NCI-H748 (cell line): ENCODE measurements at regions not wholly inside any gene's neighbourhood (a gene's known extent, or its start where the extent isn't known, plus 50 kb on each side); places are given as distances from the start of the nearest gene placed in this dataset.
A peak's percentile ranks its signal among the peaks of the same experiment; 100 is the strongest.

Source experiments
- DNase-seq: peaks from one replicate; lab custom pipeline; 2025; ENCODE audit not compliant: unreplicated experiment; lab: John Stamatoyannopoulos, UW

DNA sequence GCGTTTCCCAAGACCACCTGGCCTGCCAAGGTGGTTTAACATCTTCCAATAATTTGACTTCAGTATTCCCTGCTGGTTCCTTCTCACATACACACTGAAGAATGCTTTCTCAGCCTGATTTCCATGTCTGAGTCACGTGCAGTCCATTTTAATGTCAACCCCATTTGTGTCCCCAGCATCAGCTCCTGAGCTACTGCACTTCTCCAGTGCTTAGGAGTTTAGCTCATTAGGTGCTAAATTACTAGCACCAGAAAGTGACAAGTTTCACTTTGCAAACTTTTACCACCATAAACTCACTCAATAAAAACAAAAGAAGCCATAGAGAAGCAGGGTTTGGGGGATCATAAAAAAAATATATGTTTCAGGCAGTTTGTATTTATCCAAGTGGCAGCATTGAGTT, 279.3 kb upstream of the SORCS1 start:
- DNase-seq = no peak

DNA sequence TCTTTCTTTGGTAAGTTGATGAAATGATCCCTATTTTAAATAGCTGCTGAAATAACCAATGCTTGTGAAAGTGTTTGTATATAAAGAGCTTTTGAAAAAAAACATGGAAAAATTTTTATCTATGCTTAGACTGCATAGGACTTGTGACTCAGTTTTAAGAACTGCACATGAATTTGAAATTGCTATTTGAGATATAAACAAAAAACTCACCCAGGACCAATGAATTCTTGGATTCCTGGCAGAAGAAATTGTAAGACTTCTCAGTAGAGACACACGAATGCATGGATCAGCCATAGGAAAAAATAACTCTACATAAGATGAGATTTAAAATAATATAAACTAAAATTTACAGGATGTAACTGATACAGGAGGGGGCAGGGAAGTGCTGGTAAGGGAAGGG, 278.8 kb upstream of the SORCS1 start:
- DNase-seq = no peak

DNA sequence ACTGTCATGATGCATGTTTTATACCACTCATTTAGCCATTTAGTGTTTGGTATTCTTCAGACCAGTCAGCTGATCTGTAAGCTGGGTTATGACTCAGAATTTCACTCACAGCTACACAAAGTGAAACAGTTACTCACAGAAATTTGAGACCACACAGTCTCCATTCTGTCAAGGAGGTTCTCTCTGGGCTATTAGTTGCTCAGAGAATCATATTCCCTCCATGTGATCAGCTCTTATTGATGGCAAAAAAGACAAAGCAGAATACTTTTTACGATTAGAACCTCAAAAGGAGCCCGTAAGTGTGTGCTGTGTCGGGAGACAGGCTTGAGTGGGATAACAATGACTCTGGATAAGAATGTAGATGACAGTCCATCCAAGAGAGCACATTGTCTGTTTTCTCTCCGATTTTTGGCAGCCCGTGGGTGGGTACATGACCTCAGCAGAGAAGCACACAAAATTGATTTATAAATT, 277.6 kb upstream of the SORCS1 start:
- DNase-seq = no peak

DNA sequence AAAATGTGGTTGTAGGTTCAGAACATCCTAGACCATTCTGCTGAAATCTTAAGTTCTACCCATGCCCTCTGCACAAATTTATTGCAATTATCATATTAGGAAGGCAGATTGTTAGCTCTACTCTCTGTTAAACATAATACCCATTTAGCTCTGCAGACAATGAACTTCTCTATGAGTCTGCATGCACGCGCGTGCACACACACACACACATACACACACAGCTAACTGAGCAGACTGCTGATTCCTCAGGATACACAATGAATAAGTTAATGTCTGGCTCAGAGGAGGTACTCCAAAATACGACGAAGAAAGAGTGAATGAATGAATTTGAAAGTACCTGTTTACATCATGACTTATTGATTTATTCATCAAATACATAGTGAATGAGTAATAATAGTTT, 276.2 kb upstream of the SORCS1 start:
- DNase-seq = no peak

- DNase-seq = no peak
Measured at GRCh38 chr10:107437921-107438320, 273.4 kb upstream of the SORCS1 start.

- no peak for DNase-seq
Measured at GRCh38 chr10:107436568-107436967, 272.1 kb upstream of the SORCS1 start.

- DNase-seq = no peak
Measured at GRCh38 chr10:107434854-107435253, 270.3 kb upstream of the SORCS1 start.

DNA sequence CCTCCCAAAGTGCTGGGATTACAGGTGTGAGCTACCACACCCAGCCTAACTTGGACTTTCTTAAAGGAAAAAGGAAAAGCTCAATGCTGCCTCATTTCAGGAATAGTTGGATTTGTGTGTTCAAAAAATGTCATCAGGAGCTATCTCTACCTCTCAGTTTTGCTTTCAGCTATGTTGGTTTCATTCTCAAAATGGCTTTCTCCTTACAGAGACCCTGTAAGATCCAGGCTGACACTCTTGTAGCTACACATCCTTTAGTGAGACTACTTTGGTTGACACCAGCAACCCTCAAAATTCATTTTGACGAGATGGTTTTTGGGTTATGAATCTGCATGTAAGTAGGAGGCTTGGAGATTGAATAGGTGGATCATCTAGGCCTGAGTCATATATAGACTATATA, 269.7 kb upstream of the SORCS1 start:
- no peak for DNase-seq

- no peak for DNase-seq
Measured at GRCh38 chr10:107433605-107434004, 269.1 kb upstream of the SORCS1 start.

- no peak for DNase-seq
Measured at GRCh38 chr10:107430446-107430845, 265.9 kb upstream of the SORCS1 start.

GRCh38 chr10:107427016-107427415, 262.5 kb upstream of the SORCS1 start:
- no peak for DNase-seq

- no peak for DNase-seq
Measured at GRCh38 chr10:107425931-107426553, 261.5 kb upstream of the SORCS1 start.

GRCh38 chr10:107424628-107425027, 260.1 kb upstream of the SORCS1 start:
- DNase-seq = no peak

- no peak for DNase-seq
Measured at GRCh38 chr10:107423903-107424302, 259.4 kb upstream of the SORCS1 start.

DNA sequence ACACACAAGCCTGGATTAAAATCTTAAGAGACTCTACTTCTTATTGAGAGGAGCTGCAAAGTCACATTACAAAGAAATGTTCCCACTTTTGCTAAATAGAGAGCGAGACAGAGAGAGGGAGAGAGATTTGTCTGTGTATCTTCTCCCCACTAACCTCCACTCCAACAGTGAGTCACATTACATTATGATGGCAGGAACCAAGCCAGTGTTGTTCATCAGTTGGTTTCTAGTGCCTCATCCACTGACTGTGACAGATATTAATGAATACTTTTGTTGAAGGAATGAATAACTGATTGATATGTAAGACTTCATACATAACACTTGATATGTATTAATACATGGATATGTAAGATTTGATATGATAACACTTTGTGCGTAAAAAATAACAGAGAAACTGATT, 258.2 kb upstream of the SORCS1 start:
- DNase-seq = no peak

GRCh38 chr10:107420196-107420595, 255.7 kb upstream of the SORCS1 start:
- DNase-seq = no peak

- DNase-seq = no peak
Measured at GRCh38 chr10:107418085-107418806, 253.7 kb upstream of the SORCS1 start.

GRCh38 chr10:107417446-107417845, 252.9 kb upstream of the SORCS1 start:
- DNase-seq = no peak

- DNase-seq = no peak
Measured at GRCh38 chr10:107415446-107415845, 250.9 kb upstream of the SORCS1 start.

- no peak for DNase-seq
Measured at GRCh38 chr10:107413971-107414370, 249.5 kb upstream of the SORCS1 start.

GRCh38 chr10:107409522-107409921, 245.0 kb upstream of the SORCS1 start:
- DNase-seq = peak; percentile 9

DNA sequence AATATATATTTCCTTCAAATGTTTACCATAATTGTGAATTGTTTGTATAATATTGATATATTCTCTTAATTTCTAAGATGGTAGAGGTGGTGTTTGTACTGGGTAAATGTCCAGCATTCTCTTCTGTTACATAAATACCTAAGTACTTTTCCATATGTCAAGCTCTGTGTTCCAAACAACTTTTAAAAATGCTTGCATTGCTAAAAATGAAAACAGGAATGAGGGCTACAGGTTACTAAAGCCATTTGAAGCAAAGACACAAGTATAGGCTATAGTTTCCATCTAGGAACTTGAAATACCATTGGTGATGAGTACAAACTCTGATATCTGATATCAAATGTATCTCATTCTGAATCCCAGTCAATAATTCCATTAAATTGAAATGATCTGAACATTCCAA, 233.6 kb upstream of the SORCS1 start:
- DNase-seq = no peak

DNA sequence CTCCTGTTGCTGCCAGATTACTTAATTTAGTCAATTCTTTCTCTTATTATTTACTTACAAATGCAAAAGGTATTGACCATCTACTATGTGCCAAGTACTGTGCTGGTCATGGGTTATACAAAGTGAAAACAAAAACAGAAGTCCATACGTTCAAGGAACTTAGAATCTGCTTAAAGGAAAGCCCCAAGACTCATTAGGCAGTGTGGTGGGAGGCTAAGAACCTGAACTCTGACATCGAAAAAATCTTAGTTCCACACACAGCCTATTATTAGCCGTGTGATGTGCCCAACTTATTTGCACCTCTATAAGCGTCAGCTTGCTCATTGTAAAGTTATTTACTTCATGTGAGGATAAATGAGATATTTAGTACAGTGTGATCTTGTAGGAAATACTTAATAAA, 227.4 kb upstream of the SORCS1 start:
- DNase-seq = no peak
